HG02852 (cell line): ENCODE measurements at regions not wholly inside any gene's neighbourhood (a gene's known extent, or its start where the extent isn't known, plus 50 kb on each side); places are given as distances from the start of the nearest gene placed in this dataset.
A peak's percentile ranks its signal among the peaks of the same experiment; 100 is the strongest.

Experiments
- ATAC-seq: cut with Tn5 transposase; IDR thresholded peaks from one replicate; pipeline ENCODE4 v1.9.1; 2021; ENCODE audit warnings: mild to moderate bottlenecking, moderate library complexity; ENCODE audit not compliant: unreplicated experiment

DNA sequence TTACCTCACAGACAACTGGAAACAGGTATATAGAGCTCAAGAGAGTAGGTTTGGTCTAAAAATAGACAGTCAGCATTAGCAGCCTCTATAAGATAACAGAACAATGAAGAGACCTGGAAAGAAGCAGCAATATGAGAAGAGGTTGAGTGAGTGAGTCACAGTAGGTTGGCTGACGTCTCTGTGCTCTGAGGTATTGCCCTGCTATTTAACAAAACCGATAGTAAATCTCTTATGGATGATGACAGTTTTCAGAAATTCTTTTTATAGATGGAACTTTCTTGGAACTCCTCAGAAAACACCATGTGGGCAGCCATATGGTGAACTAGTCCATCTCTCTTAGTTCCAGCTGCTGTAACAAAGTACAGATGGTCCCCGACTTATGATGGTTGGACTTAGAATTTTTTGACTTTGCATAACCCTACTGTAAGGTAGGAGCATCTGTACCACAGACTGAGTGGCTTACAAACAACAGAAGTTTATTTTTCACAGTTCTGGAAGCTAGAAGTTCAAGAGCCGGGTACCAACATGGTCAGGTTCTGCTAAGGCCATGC, 123.5 kb downstream of the MBD2 start:
- no peak for ATAC-seq

GRCh38 chr18:54100466-54100865, 124.0 kb downstream of the MBD2 start:
- no peak for ATAC-seq

- peak; percentile 63 for ATAC-seq
These were observed 130.0 kb downstream of the MBD2 start for GRCh38 chr18:54094474-54094873.

DNA sequence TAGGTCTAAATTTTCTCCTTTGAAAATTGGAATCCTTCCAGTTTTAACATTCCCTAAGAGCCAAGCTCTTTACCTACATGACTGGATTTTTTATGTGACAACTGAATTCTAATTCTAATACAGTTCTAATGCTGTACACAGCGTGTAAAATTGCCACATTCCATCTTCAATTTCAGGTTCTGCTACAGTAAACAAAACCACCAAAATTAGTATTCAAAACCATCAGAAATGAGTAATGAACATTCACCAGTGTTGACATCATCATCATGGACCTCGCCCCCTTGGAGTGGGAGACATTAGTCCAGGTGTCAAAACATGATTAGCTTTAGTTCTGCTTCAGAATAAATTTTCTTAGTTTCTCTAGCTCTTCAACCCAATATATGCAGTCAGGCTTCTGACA, 133.6 kb downstream of the MBD2 start:
- no peak for ATAC-seq

DNA sequence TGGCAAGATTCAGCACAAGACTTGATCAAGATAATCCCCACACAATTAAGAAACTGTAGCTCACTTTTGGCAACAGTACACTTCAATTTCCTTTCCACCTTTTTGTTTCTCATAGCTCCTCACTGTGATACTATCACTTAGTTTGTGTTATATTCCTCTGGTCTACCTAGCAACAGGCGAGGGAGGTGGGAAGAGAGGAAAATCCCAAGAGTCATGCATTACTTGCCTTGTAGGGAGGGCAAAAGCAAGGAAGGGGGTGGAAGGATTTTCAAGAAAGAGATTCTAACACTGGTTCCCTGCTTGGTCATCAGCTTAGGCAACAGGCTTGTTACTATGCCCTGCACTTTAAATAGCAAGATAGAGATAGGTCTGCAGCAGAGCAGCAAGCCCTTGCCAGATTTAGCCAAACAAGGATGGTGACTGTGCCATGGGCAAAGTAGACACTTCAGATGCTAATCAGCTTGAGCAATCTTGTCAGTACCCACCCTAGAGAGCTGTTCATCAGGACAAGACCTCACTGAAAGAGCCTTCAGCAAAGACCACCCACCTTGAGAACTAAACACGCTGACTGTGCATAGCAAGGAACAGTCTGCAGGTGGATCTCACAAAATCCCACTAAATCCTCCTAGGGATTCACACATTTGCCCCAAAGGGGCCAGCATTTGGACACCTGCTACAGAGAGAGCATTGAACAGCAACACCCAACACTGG, 134.6 kb downstream of the MBD2 start:
- no peak for ATAC-seq

GRCh38 chr18:54086863-54087262, 137.6 kb downstream of the MBD2 start:
- ATAC-seq, result peak; percentile 49

GRCh38 chr18:54086046-54086802, 138.2 kb downstream of the MBD2 start:
- peak; percentile 73 for ATAC-seq

- ATAC-seq, result no peak
These were observed 143.6 kb downstream of the MBD2 start for GRCh38 chr18:54080858-54081257.

DNA sequence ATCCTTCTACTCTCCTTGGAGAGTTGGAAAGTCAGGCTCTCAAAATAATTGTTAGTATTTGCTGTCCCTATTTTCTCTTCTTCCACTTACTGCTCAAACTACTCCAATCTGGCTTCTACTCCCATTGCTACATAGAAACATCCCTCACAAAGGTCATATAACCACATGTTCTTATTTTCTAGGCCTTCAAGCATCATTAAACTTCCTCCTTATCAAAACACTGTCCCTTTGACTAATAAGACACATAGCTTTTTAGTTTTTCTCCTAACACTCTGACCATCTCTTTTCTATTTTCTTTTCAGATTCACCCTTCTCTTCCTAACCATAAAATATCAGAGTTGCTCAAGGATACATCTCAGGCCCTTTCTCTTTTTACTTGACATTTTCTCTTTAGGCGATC, 148.3 kb downstream of the MBD2 start:
- ATAC-seq, result no peak

GRCh38 chr18:54075689-54076088, 148.8 kb downstream of the MBD2 start:
- ATAC-seq, result no peak

DNA sequence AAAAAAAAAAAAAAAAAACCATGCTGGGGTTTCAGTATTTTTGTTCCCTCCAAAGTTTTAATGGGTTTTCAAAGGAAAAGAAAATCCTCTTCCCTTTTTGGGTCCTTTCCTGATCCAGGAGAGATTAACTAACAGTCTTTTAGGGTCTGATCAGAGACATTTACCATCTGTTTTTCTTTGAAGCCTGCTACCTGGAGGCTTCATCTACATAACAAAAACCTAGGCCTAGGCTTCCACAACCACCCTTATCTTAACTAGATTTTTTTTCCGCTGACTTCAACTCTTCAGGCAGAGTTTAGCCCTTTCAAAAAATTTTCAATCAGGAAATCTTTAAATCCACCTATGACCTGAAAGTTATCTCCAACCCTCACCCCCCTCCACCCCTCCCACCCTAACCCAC, 154.7 kb downstream of the MBD2 start:
- no peak for ATAC-seq

DNA sequence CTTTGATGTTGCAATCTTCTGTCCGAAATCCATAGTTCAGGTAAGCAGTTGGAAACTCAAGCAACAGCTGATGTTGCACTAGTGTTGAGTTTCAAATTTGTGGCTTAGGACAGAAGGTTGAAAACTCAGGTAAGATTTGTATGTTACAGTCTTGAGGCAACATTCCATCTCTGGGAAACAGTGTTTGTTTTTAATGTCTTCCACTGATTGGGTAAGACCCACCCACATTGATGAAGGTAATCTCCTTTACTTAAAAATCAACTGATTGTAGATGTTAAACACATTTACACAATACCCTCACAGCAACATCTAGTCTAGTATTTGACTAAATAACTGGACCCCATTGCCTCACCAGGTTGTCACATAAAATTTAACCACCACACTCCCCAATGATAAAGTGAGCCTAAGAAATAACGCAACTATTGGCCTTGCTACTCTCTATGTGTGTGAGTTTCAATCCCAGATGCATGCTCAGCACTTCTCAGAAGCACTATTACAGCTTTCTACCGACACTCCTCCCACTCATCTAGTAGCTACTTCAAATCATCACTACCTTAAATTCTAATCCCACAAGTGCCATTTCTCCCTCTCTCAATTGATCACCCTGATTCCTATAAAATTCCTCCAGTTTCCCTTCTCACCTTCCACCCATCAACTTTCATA, 164.0 kb downstream of the MBD2 start:
- no peak for ATAC-seq

DNA sequence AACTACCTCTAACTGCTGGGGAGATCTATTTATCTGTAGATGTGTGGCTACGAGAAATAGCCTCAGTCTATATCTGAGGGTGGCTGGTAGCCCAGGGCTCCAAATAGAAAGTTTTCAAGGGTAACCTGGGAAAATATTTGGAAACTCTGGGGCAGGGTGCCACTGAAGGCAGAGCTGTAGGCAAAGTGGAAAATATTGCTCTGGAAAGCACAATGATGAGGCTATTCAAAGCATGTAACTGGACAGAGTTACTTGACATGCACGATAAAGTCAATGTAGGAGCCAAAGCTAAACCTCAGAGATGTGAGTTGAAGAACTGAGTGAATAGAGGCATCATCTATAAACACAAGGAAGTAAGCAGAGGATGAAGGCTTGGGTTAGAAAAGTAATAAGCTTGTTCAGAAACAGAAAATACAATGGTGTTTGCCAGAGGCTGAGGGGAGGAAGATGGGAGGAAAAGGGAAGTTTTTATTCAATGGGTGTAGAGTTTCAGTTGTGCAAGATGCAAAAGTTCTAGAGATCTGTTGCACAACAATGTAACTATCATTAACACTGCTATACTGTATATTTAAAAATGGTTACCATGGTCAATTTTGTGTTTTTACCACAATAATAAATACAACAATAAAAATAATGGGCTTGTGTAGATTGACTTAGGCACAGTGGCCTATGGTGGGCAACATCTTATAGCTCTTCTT, 171.6 kb downstream of the MBD2 start:
- no peak for ATAC-seq

DNA sequence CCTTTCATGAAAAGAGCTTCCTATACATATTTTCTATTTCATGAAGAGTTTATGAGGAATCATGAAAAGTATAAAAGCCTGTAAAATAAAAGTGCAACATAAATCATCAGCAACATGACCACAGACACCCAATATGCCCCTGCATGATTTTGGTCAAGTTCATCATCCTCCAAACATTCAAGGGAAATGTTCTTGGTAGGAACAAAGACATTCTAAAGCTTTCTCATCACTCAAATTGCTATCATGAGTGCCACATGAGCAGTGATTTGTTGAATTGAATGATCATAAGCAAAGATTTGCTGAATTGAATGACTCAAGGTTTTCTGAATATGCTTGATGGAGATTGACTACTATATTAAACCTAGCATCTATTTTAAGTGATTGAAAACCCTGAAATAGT, 172.2 kb downstream of the MBD2 start:
- no peak for ATAC-seq

GRCh38 chr18:54043484-54044251, 180.8 kb downstream of the MBD2 start:
- ATAC-seq, result no peak

DNA sequence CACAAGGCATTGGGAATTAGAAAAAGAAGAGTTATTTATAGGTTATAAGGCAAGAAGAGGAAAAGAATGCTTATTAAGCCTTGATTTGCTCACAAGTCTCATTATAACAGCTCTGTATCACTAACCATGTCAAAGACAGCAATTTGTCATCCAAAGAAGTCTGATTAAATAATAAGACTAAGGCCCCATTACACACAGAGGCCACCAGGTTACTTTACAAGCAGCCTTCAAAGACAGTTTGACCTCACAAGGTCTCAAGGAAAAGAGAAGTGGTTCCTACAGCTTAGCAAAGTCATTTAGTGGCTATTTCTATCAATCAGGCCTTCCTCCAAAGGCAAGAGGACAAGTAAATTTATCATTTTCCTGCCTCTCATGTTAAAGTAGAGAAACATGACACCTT, 188.5 kb downstream of the MBD2 start:
- no peak for ATAC-seq

DNA sequence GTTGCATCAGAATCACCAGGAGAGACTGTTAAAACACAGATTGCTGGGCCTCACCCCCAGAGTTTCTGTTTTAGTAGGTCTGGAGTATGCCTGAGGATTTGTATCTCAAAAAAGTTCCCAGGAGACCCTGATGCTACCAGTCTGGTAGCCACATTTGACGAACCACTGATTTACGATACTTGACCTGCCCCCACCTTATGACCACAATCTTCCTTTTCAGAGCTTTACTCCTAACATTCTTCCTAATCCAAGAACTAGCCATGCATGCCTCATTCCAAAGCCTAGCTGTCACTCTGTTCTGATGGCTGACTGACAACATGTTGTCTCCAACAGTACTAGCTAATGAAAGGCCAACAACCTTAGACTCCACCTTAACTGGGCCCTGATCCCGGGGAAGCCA, 191.4 kb downstream of the MBD2 start:
- ATAC-seq, result no peak

DNA sequence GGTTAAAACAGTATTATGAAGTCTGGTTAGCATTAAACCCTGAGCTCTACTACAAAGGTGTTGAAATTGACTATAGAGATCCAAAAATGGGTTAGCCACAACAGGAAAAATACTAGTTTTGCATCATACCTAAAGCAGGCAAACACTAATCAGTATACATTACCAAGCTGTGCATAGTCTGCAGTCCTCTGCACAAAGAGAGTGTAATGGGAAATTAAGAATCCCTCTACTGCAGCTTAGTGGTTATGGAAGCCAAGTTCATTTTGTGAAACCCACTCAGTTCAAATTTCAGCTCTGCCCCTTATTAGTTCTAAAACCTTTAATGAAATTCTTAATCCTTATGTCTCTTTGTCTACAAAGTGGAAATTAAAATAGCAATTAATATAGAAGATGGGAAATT, 192.1 kb downstream of the MBD2 start:
- no peak for ATAC-seq

DNA sequence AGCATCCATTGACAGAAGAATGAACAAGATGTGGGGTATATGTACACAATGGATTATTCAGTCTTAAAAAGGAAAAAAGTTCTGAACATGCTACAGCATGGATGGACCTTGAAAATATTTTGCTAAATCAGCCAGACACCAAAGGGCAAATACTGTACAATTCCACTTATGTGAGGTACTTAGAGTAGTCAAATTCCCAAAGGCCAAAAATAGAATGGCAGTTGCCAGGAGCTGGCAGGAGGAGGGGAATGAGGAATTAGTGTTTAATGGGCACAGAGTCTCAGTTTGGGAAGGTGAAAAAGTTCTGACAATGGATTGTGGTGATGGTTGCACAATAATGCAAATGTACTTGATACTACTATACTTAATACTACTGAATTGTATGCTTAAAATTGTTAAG, 193.2 kb downstream of the MBD2 start:
- ATAC-seq, result no peak

GRCh38 chr18:54030434-54030833, 194.0 kb downstream of the MBD2 start:
- ATAC-seq, result no peak
